Islet of Langerhans (tissue), 1 donor: ENCODE measurements at regions not wholly inside any gene's neighbourhood (a gene's known extent, or its start where the extent isn't known, plus 50 kb on each side); places are given as distances from the start of the nearest gene placed in this dataset.

Source experiments
- FAIRE-seq: peaks from one replicate; lab custom pipeline; 2011; peaks lifted over from hg19 to GRCh38; lab: Jason Lieb, UNC

- FAIRE-seq = no peak
These were observed 652.6 kb upstream of the KLF4 start for GRCh38 chr9:108142142-108142503.

GRCh38 chr9:108139900-108140299 is 650.3 kb upstream of the KLF4 start:
- FAIRE-seq = no peak

- no peak for FAIRE-seq
These were observed 648.9 kb upstream of the KLF4 start for GRCh38 chr9:108138516-108138915.

- no peak for FAIRE-seq
These were observed 647.1 kb upstream of the KLF4 start for GRCh38 chr9:108136656-108137055.

- FAIRE-seq = no peak
These were observed 645.0 kb upstream of the KLF4 start for GRCh38 chr9:108134486-108135128.

GRCh38 chr9:108133680-108134079 is 644.1 kb upstream of the KLF4 start:
- no peak for FAIRE-seq

GRCh38 chr9:108133101-108133500 is 643.5 kb upstream of the KLF4 start:
- no peak for FAIRE-seq

- no peak for FAIRE-seq
These were observed 641.3 kb upstream of the KLF4 start for GRCh38 chr9:108130905-108131304.

- no peak for FAIRE-seq
These were observed 636.1 kb upstream of the KLF4 start for GRCh38 chr9:108125625-108126024.

- no peak for FAIRE-seq
These were observed 630.1 kb upstream of the KLF4 start for GRCh38 chr9:108119530-108120113.

GRCh38 chr9:108117795-108118194 is 628.2 kb upstream of the KLF4 start:
- no peak for FAIRE-seq

GRCh38 chr9:108117306-108117705 is 627.7 kb upstream of the KLF4 start:
- FAIRE-seq = no peak

GRCh38 chr9:108113596-108113995 is 624.0 kb upstream of the KLF4 start:
- FAIRE-seq = no peak

- FAIRE-seq = no peak
These were observed 620.5 kb upstream of the KLF4 start for GRCh38 chr9:108109927-108110690.

GRCh38 chr9:108108852-108109448 is 619.4 kb upstream of the KLF4 start:
- FAIRE-seq = no peak

GRCh38 chr9:108108280-108108851 is 618.8 kb upstream of the KLF4 start:
- no peak for FAIRE-seq

- FAIRE-seq = no peak
These were observed 616.3 kb upstream of the KLF4 start for GRCh38 chr9:108105885-108106284.

GRCh38 chr9:108104991-108105390 is 615.4 kb upstream of the KLF4 start:
- FAIRE-seq = no peak

GRCh38 chr9:108103046-108103693 is 613.6 kb upstream of the KLF4 start:
- FAIRE-seq = no peak

GRCh38 chr9:108101410-108101809 is 611.8 kb upstream of the KLF4 start:
- FAIRE-seq = no peak

- no peak for FAIRE-seq
These were observed 611.0 kb upstream of the KLF4 start for GRCh38 chr9:108100571-108100970.

- no peak for FAIRE-seq
These were observed 610.3 kb upstream of the KLF4 start for GRCh38 chr9:108099854-108100253.
